Prostate gland (tissue), 2 donors: ENCODE measurements at regions not wholly inside any gene's neighbourhood (a gene's known extent, or its start where the extent isn't known, plus 50 kb on each side); places are given as distances from the start of the nearest gene placed in this dataset.
"Not testable (repeated sequence)": the region's sequence is repeated elsewhere in the genome, so short reads cannot be mapped to it uniquely, and the experiment has no call there.

ENCODE experiments used
- DNase-seq: peaks from one replicate; pipeline ENCODE4 v3.0.0-alpha.2; 2019; ENCODE audit warnings: low spot score
- H3K27ac ChIP-seq, 2 donors: fragments of 200-600 bp; sonication (generic); 2 replicates each; pipeline ENCODE4 v1.5.1; 2017 to 2019
- H3K27me3 ChIP-seq: fragments of 200-600 bp; sonication (generic); replicated peaks from 2 replicates; pipeline ENCODE4 v1.5.1; 2019; ENCODE audit not compliant: insufficient read depth
- H3K36me3 ChIP-seq, 2 donors: fragments of 200-600 bp; sonication (generic); 1 replicate in 1 of 2; 2 replicates in 1 of 2; pipeline versions ENCODE4 v1.5.1 to v1.8.1; 2017 to 2019
- H3K4me1 ChIP-seq: fragments of 200-600 bp; sonication (generic); replicated peaks from 2 replicates; pipeline ENCODE4 v1.5.1; 2019
- H3K4me3 ChIP-seq, 2 donors: fragments of 200-600 bp; sonication (generic); 2 replicates each; pipeline ENCODE4 v1.5.1; 2017 to 2019
- H3K9me3 ChIP-seq: fragments of 200-600 bp; sonication (generic); 2 replicates; pipeline ENCODE4 v1.5.1; 2017
- CTCF ChIP-seq, 4 experiments: fragments of 200-600 bp in 2 of 4; fragments of 450-650 bp in 2 of 4; sonication (generic) in 2 of 4; IDR thresholded peaks; 1 replicate in 3 of 4; 2 replicates in 1 of 4; pipeline ENCODE4 v1.5.1; 2016 to 2019; ENCODE audit warnings: antibody characterized with exemption in 4 of 4, mild to moderate bottlenecking in 2 of 4, moderate library complexity in 2 of 4
- POLR2A ChIP-seq: fragments of 450-650 bp; IDR thresholded peaks from one replicate; pipeline ENCODE4 v1.6.1; 2016; ENCODE audit warnings: antibody characterized with exemption, mild to moderate bottlenecking
- POLR2AphosphoS5 ChIP-seq: sonication (generic); formaldehyde crosslinking; IDR thresholded peaks from one replicate; pipeline ENCODE4 v1.6.1; 2017; ENCODE audit warnings: antibody characterized with exemption
- WGBS: methylation state at CpG from one replicate; pipeline ENCODE4 v1.1.5; 2018; 5-methylcytosine and 5-hydroxymethylcytosine counted together
- intact Hi-C: fragments of 100-400 bp; cut with DNase I; formaldehyde crosslinking; loops from one replicate; pipeline ENCODE4 v1.14.2; 2022

DNA sequence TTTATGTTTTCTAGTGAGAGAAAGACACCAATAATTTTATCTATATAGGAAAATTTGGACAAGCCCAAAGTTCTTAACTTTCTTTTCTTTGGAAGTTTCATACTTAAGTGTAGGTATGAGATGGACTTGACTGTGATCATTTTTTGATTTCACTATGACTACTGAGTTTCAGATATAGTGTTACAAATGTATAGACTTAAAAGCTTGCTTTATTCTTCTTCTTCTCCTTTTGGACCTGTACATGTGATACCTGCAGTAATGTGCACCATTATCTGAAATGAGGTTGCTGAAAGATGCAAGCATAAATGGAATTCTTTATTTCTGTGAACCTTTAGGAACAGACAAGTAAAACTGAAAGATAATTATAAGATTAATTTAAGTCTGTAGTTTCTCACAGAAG lies 743.4 kb upstream of the AMELY start:
- Histone ChIP-seq H3K4me3 (no peak overlapping the region), H3K9me3 (no peaks in the 10 kb centered on the region), H3K27ac (no peak overlapping the region), H3K27me3 (no peaks in the 10 kb centered on the region), H3K36me3 (no peaks in the 10 kb centered on the region), H3K4me1 (no peaks in the 10 kb centered on the region)
- TF ChIP-seq CTCF (IDR thresholded peaks at IDR 0.05) (no peak), POLR2AphosphoS5 (no peak), POLR2A (no peak)
- no peak for DNase-seq
- intact Hi-C loops: no loop called here

DNA sequence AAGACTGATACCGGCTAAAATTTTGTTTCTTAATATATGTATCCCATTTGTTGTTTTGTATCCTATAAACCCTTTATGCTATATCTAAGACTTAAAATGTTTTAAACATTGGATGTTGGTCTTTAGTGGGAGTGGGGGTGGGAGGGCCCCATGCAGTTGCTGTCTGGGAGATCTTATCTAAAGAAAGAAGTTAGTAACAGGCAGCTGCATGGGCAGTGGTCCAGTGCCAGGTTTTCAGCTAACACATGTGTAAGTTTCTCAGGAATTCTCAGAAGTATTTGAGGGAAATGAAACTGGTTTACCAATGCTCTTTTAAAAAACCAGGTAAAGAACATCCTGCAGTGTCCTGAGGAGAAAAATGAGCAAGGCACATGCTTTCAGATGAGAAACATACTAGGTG lies 738.3 kb upstream of the AMELY start:
- DNase-seq, H3K4me3 ChIP-seq, H3K9me3 ChIP-seq, H3K4me1 ChIP-seq, H3K36me3 ChIP-seq, H3K27ac ChIP-seq, intact Hi-C loops, H3K27me3 ChIP-seq: not testable (repeated sequence)
- 26% methylated on average over 1 of the region's 1 CpG for WGBS
